ENCODE measurements at regions not wholly inside any gene's neighbourhood (a gene's known extent, or its start where the extent isn't known, plus 50 kb on each side); places are given as distances from the start of the nearest gene placed in this dataset.

- no peak for DNase-seq (ENCODE audit: low read depth, low spot score)
- TF ChIP-seq CTCF (conservative IDR thresholded peaks at IDR 0.05) = no peak
- no peak overlapping the region for H3K4me3 Mint-ChIP-seq
- peaks cover 5% of the 10 kb centered on the region for H3K4me1 Mint-ChIP-seq
- H3K27me3 Mint-ChIP-seq (ENCODE audit: low read depth) = no peaks in the 10 kb centered on the region
- no peaks in the 10 kb centered on the region for H3K9me3 Mint-ChIP-seq
- H3K27ac Mint-ChIP-seq (ENCODE audit: unreplicated experiment) = no peak overlapping the region
- no peaks in the 10 kb centered on the region for H3K36me3 Mint-ChIP-seq (ENCODE audit: low read depth)
These were observed 85.3 kb upstream of the PPM1H start for GRCh38 chr12:63020269-63020668.

- no peak for TF ChIP-seq CTCF (conservative IDR thresholded peaks at IDR 0.05)
- H3K27ac Mint-ChIP-seq (ENCODE audit: unreplicated experiment) = no peak overlapping the region
- H3K4me1 Mint-ChIP-seq = peaks cover 5% of the 10 kb centered on the region
- DNase-seq (ENCODE audit: low read depth, low spot score) = no peak
- H3K4me3 Mint-ChIP-seq = no peak overlapping the region
- no peaks in the 10 kb centered on the region for H3K36me3 Mint-ChIP-seq (ENCODE audit: low read depth)
- no peaks in the 10 kb centered on the region for H3K27me3 Mint-ChIP-seq (ENCODE audit: low read depth)
- H3K9me3 Mint-ChIP-seq = no peaks in the 10 kb centered on the region
These were observed 83.3 kb upstream of the PPM1H start for GRCh38 chr12:63018273-63018672.

GRCh38 chr12:63013302-63013701 lies 78.4 kb upstream of the PPM1H start:
- Mint-ChIP-seq H3K27ac (ENCODE audit: unreplicated experiment) (no peak overlapping the region), H3K4me3 (no peak overlapping the region), H3K9me3 (no peaks in the 10 kb centered on the region), H3K4me1 (no peaks in the 10 kb centered on the region), H3K36me3 (ENCODE audit: low read depth) (no peaks in the 10 kb centered on the region), H3K27me3 (ENCODE audit: low read depth) (no peaks in the 10 kb centered on the region)
- no peak for TF ChIP-seq CTCF (conservative IDR thresholded peaks at IDR 0.05)
- DNase-seq (ENCODE audit: low read depth, low spot score) = no peak

- H3K27me3 Mint-ChIP-seq (ENCODE audit: low read depth) = no peaks in the 10 kb centered on the region
- H3K27ac Mint-ChIP-seq (ENCODE audit: unreplicated experiment) = no peak overlapping the region
- no peaks in the 10 kb centered on the region for H3K9me3 Mint-ChIP-seq
- no peak overlapping the region for H3K4me3 Mint-ChIP-seq
- no peak for DNase-seq (ENCODE audit: low read depth, low spot score)
- no peaks in the 10 kb centered on the region for H3K4me1 Mint-ChIP-seq
- TF ChIP-seq CTCF (conservative IDR thresholded peaks at IDR 0.05) = no peak
- H3K36me3 Mint-ChIP-seq (ENCODE audit: low read depth) = no peaks in the 10 kb centered on the region
These were observed 75.7 kb upstream of the PPM1H start for GRCh38 chr12:63010698-63011097.

- Mint-ChIP-seq H3K36me3 (ENCODE audit: low read depth) (no peaks in the 10 kb centered on the region), H3K27me3 (ENCODE audit: low read depth) (peaks cover 2% of the 10 kb centered on the region), H3K4me3 (no peak overlapping the region), H3K27ac (ENCODE audit: unreplicated experiment) (no peak overlapping the region), H3K4me1 (no peaks in the 10 kb centered on the region), H3K9me3 (no peaks in the 10 kb centered on the region)
- DNase-seq (ENCODE audit: low read depth, low spot score) = no peak
- TF ChIP-seq CTCF (conservative IDR thresholded peaks at IDR 0.05) = no peak
These were observed 73.4 kb upstream of the PPM1H start for GRCh38 chr12:63008372-63008771.

GRCh38 chr12:63007726-63008125 lies 72.8 kb upstream of the PPM1H start:
- H3K27me3 Mint-ChIP-seq (ENCODE audit: low read depth) = peaks cover 2% of the 10 kb centered on the region

More at GRCh38 chr12:63007726-63008125, 72.8 kb upstream of the PPM1H start:
- H3K4me1 Mint-ChIP-seq = no peaks in the 10 kb centered on the region
- H3K27ac Mint-ChIP-seq (ENCODE audit: unreplicated experiment) = no peak overlapping the region
- H3K4me3 Mint-ChIP-seq = no peak overlapping the region
- DNase-seq (ENCODE audit: low read depth, low spot score) = no peak
- H3K36me3 Mint-ChIP-seq (ENCODE audit: low read depth) = no peaks in the 10 kb centered on the region
- no peak for TF ChIP-seq CTCF (conservative IDR thresholded peaks at IDR 0.05)
- no peaks in the 10 kb centered on the region for H3K9me3 Mint-ChIP-seq

All from neural crest cell (in vitro differentiated cells).